ENCODE measurements at regions not wholly inside any gene's neighbourhood (a gene's known extent, or its start where the extent isn't known, plus 50 kb on each side); places are given as distances from the start of the nearest gene placed in this dataset.

- Histone ChIP-seq H3K4me3 (no peak overlapping the region), H3K27me3 (no peaks in the 10 kb centered on the region), H3K4me1 (no peaks in the 10 kb centered on the region), H3K36me3 (no peaks in the 10 kb centered on the region), H3K9me3 (no peaks in the 10 kb centered on the region), H3K27ac (no peak overlapping the region)
- DNase-seq (no peak), ATAC-seq (ENCODE audit: low FRiP score in 2 of 2) (no peak)
- TF ChIP-seq POLR2A (IDR thresholded peaks at IDR 0.05): no peak
- no peak for TF ChIP-seq POLR2AphosphoS5 (IDR thresholded peaks at IDR 0.05)
- TF ChIP-seq EP300 (IDR thresholded peaks at IDR 0.05): no peak
- TF ChIP-seq CTCF (IDR thresholded peaks at IDR 0.05): no peak
- 75 to 91% methylated on average over 5 to 8 of the region's 8 CpGs for WGBS, 2 donors
Measured at GRCh38 chr6:166768761-166769160, 141.7 kb upstream of the RPS6KA2 start.

GRCh38 chr6:166767230-166767629, 140.2 kb upstream of the RPS6KA2 start:
- DNase-seq (no peak), ATAC-seq (ENCODE audit: low FRiP score in 2 of 2) (no peak)
- Histone ChIP-seq H3K27me3 (no peaks in the 10 kb centered on the region), H3K27ac (no peak overlapping the region), H3K36me3 (no peaks in the 10 kb centered on the region), H3K4me1 (no peaks in the 10 kb centered on the region), H3K9me3 (no peaks in the 10 kb centered on the region), H3K4me3 (no peak overlapping the region)
- TF ChIP-seq POLR2AphosphoS5 (IDR thresholded peaks at IDR 0.05): no peak
- no peak for TF ChIP-seq POLR2A (IDR thresholded peaks at IDR 0.05)
- TF ChIP-seq EP300 (IDR thresholded peaks at IDR 0.05): no peak
- TF ChIP-seq CTCF (IDR thresholded peaks at IDR 0.05): no peak
- 90 to 93% methylated on average over 16 of the region's 16 CpGs for WGBS, 2 donors

- 71 to 74% methylated on average over 9 to 10 of the region's 10 CpGs for WGBS, 2 donors
- no peaks in the 10 kb centered on the region for H3K9me3 ChIP-seq
Measured at GRCh38 chr6:166766769-166767168, 139.7 kb upstream of the RPS6KA2 start.

GRCh38 chr6:166765234-166765541, 138.1 kb upstream of the RPS6KA2 start:
- H3K4me1 ChIP-seq: no peaks in the 10 kb centered on the region
- no peaks in the 10 kb centered on the region for H3K9me3 ChIP-seq
- H3K36me3 ChIP-seq: no peaks in the 10 kb centered on the region
- H3K4me3 ChIP-seq: no peak overlapping the region
- 93 to 94% methylated on average over 5 to 14 of the region's 14 CpGs for WGBS, 2 donors
- TF ChIP-seq CTCF (IDR thresholded peaks at IDR 0.05) (no peak), POLR2A (IDR thresholded peaks at IDR 0.05) (no peak), POLR2AphosphoS5 (IDR thresholded peaks at IDR 0.05) (no peak), EP300 (IDR thresholded peaks at IDR 0.05) (no peak)
- no peak overlapping the region for H3K27ac ChIP-seq
- H3K27me3 ChIP-seq: no peaks in the 10 kb centered on the region
- ATAC-seq (ENCODE audit: low FRiP score in 2 of 2): no peak
- peak in 1 of 2 donors; percentile 60 for DNase-seq

More at GRCh38 chr6:166766769-166767168, 139.7 kb upstream of the RPS6KA2 start:
- Histone ChIP-seq H3K4me3 (no peak overlapping the region), H3K27me3 (no peaks in the 10 kb centered on the region), H3K27ac (no peak overlapping the region), H3K36me3 (no peaks in the 10 kb centered on the region), H3K4me1 (no peaks in the 10 kb centered on the region)
- no peak for TF ChIP-seq EP300 (IDR thresholded peaks at IDR 0.05)
- no peak for ATAC-seq (ENCODE audit: low FRiP score in 2 of 2)
- DNase-seq: no peak

DNA sequence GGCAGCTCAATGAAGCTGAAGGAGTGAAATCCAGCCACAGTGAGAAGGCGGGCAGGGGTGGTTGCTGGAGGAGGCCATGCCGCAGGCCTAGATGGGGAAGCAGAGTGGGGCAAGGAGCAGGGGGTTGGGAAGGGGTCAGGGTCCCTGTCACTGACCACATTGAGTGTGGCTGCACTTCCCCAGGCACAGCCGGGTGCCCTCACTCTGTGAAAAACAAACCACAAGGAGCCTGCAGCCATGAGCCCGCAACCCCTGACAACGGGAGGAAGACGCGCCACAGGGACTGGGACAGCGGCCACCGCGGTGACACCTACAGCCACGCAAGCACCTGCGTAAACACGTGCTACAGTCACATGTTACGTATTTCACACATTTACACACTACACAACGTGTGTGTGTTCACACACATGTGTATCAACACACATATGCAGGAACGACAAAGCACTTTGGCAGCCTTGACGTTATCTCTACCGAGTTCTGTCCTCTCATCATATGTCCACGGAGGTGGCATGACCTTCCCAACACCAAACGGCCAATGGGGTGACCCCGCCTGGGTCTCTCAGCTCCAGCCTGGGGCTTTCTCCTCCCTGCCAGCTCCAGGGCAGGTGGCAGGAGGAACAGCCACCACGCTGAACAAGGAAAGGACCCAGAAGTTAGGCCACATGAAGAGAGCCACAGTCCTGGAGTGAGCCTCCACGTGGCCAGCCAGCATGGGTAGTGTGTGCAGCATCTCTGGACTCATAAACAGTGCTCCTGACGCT, 137.6 kb upstream of the RPS6KA2 start:
- Histone ChIP-seq H3K4me3 (no peak overlapping the region), H3K36me3 (no peaks in the 10 kb centered on the region), H3K9me3 (no peaks in the 10 kb centered on the region), H3K27ac (no peak overlapping the region), H3K27me3 (no peaks in the 10 kb centered on the region), H3K4me1 (no peaks in the 10 kb centered on the region)
- 93 to 95% methylated on average over 21 to 24 of the region's 24 CpGs for WGBS, 2 donors
- no peak for DNase-seq
- TF ChIP-seq EP300 (IDR thresholded peaks at IDR 0.05): no peak
- no peak for TF ChIP-seq POLR2A (IDR thresholded peaks at IDR 0.05)
- TF ChIP-seq POLR2AphosphoS5 (IDR thresholded peaks at IDR 0.05): no peak
- no peak for TF ChIP-seq CTCF (IDR thresholded peaks at IDR 0.05)
- ATAC-seq (ENCODE audit: low FRiP score in 2 of 2): no peak

Measured in upper lobe of left lung (tissue), 6 donors.